ENCODE measurements at regions not wholly inside any gene's neighbourhood (a gene's known extent, or its start where the extent isn't known, plus 50 kb on each side); places are given as distances from the start of the nearest gene placed in this dataset.

GRCh38 chr3:160159806-160160205 is 65.4 kb upstream of the C3orf80 start:
- TF ChIP-seq CTCF (IDR thresholded peaks at IDR 0.05; ENCODE audit: borderline replicate concordance, extremely low read depth, low read length, poor library complexity, severe bottlenecking): no peak
- no peak for TF ChIP-seq EZH2 (IDR thresholded peaks at IDR 0.05; ENCODE audit: borderline replicate concordance, low read depth, low read length, severe bottlenecking)
